OCI-LY7 (cell line): ENCODE measurements at regions not wholly inside any gene's neighbourhood (a gene's known extent, or its start where the extent isn't known, plus 50 kb on each side); places are given as distances from the start of the nearest gene placed in this dataset.

Experiments used
- BruUV-seq: library from RNA; stranded (reverse); fragments of 400-500 nt; replicated peaks from 2 replicates; lab custom pipeline; 2021; lab: Mats Ljungman, UMichigan
- CTCF ChIA-PET: fragments of 300-600 bp; sonication (Branson Sonifier 250); formaldehyde crosslinking; loops from one replicate; lab custom pipeline; 2022; ENCODE audit warnings: antibody characterized with exemption; ENCODE audit not compliant: unreplicated experiment; lab: Charles Lee
- POLR2A ChIA-PET: fragments of 300-600 bp; sonication (Branson Sonifier 250); formaldehyde crosslinking; loops from one replicate; lab custom pipeline; 2022; ENCODE audit warnings: antibody characterized with exemption; lab: Charles Lee
- DNase-seq: peaks from one replicate; pipeline ENCODE4 v3.0.0-alpha.2; 2015; ENCODE audit warnings: low spot score
- H2AFZ ChIP-seq: fragments of 200-600 bp; sonication (generic), shearing (Covaris generic); 2 replicates; pipeline ENCODE4 v1.6.1; 2014; ENCODE audit warnings: mild to moderate bottlenecking, antibody characterized with exemption, low read length, moderate library complexity
- H3K27ac ChIP-seq: fragments of 200-600 bp; sonication (generic); 2 replicates; pipeline ENCODE4 v1.5.1; 2014; ENCODE audit warnings: mixed run types, low read depth, mild to moderate bottlenecking, moderate library complexity, low read length, inconsistent platforms; ENCODE audit not compliant: poor library complexity, severe bottlenecking
- H3K36me3 ChIP-seq: fragments of 200-600 bp; sonication (generic); 2 replicates; pipeline ENCODE4 v1.6.1; 2014; ENCODE audit warnings: mild to moderate bottlenecking, antibody characterized with exemption, low read length, moderate library complexity, mixed read lengths; ENCODE audit not compliant: insufficient read depth
- H3K4me1 ChIP-seq: fragments of 200-600 bp; sonication (generic); 2 replicates; pipeline ENCODE4 v1.5.1; 2014; ENCODE audit warnings: mild to moderate bottlenecking, low read length; ENCODE audit not compliant: insufficient read depth, poor library complexity, severe bottlenecking
- H3K4me2 ChIP-seq: fragments of 200-600 bp; sonication (generic); 2 replicates; pipeline ENCODE4 v1.6.1; 2014; ENCODE audit warnings: mild to moderate bottlenecking, low read length
- H3K4me3 ChIP-seq: fragments of 200-600 bp; sonication (generic); 2 replicates; pipeline ENCODE4 v1.5.1; 2014; ENCODE audit warnings: mild to moderate bottlenecking, low read depth, low read length; ENCODE audit not compliant: poor library complexity, severe bottlenecking
- H3K79me2 ChIP-seq: fragments of 200-600 bp; sonication (generic); 2 replicates; pipeline ENCODE4 v1.6.1; 2016; ENCODE audit warnings: low read depth, mild to moderate bottlenecking, low read length, moderate library complexity, mixed read lengths; ENCODE audit not compliant: insufficient read depth
- H3K9me2 ChIP-seq: fragments of 200-600 bp; sonication (generic); 2 replicates; pipeline ENCODE4 v1.6.1; 2016; ENCODE audit warnings: mild to moderate bottlenecking, low read length, mixed read lengths; ENCODE audit not compliant: insufficient read depth
- H3K9me3 ChIP-seq: fragments of 200-600 bp; sonication (generic); 2 replicates; pipeline ENCODE4 v1.6.1; 2014; ENCODE audit warnings: mild to moderate bottlenecking, mixed run types, low read length, mixed read lengths
- H4K20me1 ChIP-seq: fragments of 200-600 bp; sonication (generic); 2 replicates; pipeline ENCODE4 v1.6.1; 2014; ENCODE audit warnings: mild to moderate bottlenecking, antibody characterized with exemption, low read length, moderate library complexity, mixed read lengths; ENCODE audit not compliant: insufficient read depth
- CTCF ChIP-seq: fragments of 200-600 bp; sonication (generic); conservative IDR thresholded peaks from 2 replicates; pipeline ENCODE4 v1.5.1; 2014; ENCODE audit warnings: mild to moderate bottlenecking, antibody characterized with exemption, low read length, moderate library complexity, mixed read lengths
- EZH2phosphoT487 ChIP-seq: fragments of 200-600 bp; sonication (generic); IDR thresholded peaks from 2 replicates; pipeline ENCODE4 v1.6.1; 2018; ENCODE audit warnings: low read depth, borderline replicate concordance, mild to moderate bottlenecking, mixed run types, antibody characterized with exemption, low read length, moderate library complexity, mixed read lengths
- intact Hi-C: fragments of 100-400 bp; cut with micrococcal nuclease; formaldehyde crosslinking; loops from one replicate; pipeline ENCODE4 v1.10.0; 2022; ENCODE audit not compliant: unreplicated experiment

DNA sequence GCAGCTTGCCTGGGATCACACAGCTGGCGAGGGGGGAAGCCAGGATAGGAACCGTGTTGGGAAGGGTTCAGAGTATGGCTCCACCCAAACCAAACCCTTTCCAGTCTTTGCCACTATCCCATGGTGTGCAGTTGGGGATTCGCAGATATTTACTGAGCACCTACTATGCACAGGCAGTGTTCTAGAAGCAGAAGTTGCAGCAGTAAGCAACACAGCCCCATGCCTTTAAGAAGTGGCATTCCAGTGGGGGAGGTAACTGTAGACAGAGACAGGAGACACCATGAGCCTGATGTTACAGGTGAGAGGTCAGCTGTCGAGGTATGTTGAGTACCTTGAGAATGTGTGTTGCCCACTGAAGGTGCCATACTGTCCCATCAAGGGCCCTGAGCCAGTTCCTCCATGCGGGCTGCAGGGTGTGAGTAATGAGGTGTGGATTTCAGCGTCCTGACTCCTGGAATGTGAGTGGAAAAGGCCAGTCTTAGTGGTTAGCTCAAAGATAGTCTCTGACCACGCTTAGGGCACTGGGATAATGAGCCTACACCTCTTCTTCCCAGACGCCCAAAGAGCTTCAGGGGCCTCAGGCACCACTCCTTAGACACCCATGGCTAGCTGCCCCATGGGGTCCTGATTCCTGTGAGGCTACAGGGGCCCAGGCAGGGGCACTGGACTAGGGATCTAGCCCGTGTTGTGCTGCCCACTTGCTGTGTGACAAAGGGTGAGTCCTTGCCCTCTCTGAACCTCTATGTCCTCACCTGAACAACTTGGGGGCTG, 71.8 kb upstream of the TP53I11 start:
- H4K20me1 ChIP-seq = no peaks in the 10 kb centered on the region
- H3K79me2 ChIP-seq = no peaks in the 10 kb centered on the region
- ChIA-PET CTCF (no interaction called here), POLR2A (interaction anchor here (1.3 kb wide), 1 partner anchor 16 kb away, joined by 3 read pairs; no protein-coding TSS in a partner anchor)
- no peak overlapping the region for H2AFZ ChIP-seq
- H3K4me2 ChIP-seq = no peak overlapping the region
- peaks cover 33% of the 10 kb centered on the region for H3K4me1 ChIP-seq
- no peaks in the 10 kb centered on the region for H3K36me3 ChIP-seq
- intact Hi-C loops = no loop called here
- H3K9me3 ChIP-seq = no peaks in the 10 kb centered on the region
- DNase-seq = no peak
- H3K4me3 ChIP-seq = no peak overlapping the region
- BruUV-seq = no TSS peak
- TF ChIP-seq EZH2phosphoT487 (no peak), CTCF (no peak)
- no peaks in the 10 kb centered on the region for H3K9me2 ChIP-seq
- no peak overlapping the region for H3K27ac ChIP-seq

GRCh38 chr11:45023065-45023365, 72.3 kb upstream of the TP53I11 start:
- Histone ChIP-seq H2AFZ (no peak overlapping the region), H3K9me2 (no peaks in the 10 kb centered on the region), H3K9me3 (no peaks in the 10 kb centered on the region), H3K79me2 (no peaks in the 10 kb centered on the region), H3K36me3 (no peaks in the 10 kb centered on the region), H3K4me1 (peaks cover 33% of the 10 kb centered on the region), H3K27ac (no peak overlapping the region), H4K20me1 (no peaks in the 10 kb centered on the region), H3K4me2 (no peak overlapping the region), H3K4me3 (no peak overlapping the region)
- CTCF ChIA-PET = no interaction called here
- no peak for DNase-seq
- intact Hi-C loops = no loop called here
- no TSS peak for BruUV-seq
- no peak for TF ChIP-seq CTCF
- no peak for TF ChIP-seq EZH2phosphoT487
- POLR2A ChIA-PET = interaction anchor here (1.3 kb wide), 1 partner anchor 16 kb away, joined by 3 read pairs; no protein-coding TSS in a partner anchor

DNA sequence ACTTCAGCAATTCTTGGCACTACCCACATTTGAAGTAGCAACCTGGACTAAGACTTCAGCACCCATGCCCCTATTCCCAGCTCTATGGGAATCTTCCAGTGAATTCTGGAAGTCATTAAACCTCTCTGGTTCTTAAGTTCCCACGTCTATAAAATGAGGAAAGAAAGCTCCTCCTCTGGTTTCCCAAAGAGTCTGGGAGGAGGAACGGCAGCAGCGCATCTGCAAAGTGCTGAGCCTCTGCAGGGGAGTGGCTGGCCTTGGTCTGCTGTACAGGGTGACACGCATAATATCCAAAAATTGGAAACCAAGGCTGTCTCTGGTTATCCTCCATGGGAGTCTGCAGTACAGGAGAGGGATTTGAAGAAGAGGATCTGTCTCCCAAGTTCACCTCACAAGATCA, 73.6 kb upstream of the TP53I11 start:
- H2AFZ ChIP-seq = no peak overlapping the region
- CTCF ChIA-PET = no interaction called here
- TF ChIP-seq EZH2phosphoT487 = no peak
- no peak for TF ChIP-seq CTCF
- POLR2A ChIA-PET = interaction anchor here (1.4 kb wide), 1 partner anchor 9 kb away, joined by 4 read pairs; no protein-coding TSS in a partner anchor
- no peak overlapping the region for H3K27ac ChIP-seq
- BruUV-seq = no TSS peak
- no peaks in the 10 kb centered on the region for H4K20me1 ChIP-seq
- no peaks in the 10 kb centered on the region for H3K36me3 ChIP-seq
- H3K4me3 ChIP-seq = no peak overlapping the region
- H3K79me2 ChIP-seq = no peaks in the 10 kb centered on the region
- H3K9me2 ChIP-seq = no peaks in the 10 kb centered on the region
- H3K4me1 ChIP-seq = peaks cover 39% of the 10 kb centered on the region
- intact Hi-C loops = no loop called here
- no peaks in the 10 kb centered on the region for H3K9me3 ChIP-seq
- no peak for DNase-seq
- no peak overlapping the region for H3K4me2 ChIP-seq
